Natural killer cell (primary cell): ENCODE measurements at regions not wholly inside any gene's neighbourhood (a gene's known extent, or its start where the extent isn't known, plus 50 kb on each side); places are given as distances from the start of the nearest gene placed in this dataset.

Experiments
- ATAC-seq, 3 donors: fragments of 150-1000 bp in 2 of 3; fragments of 200-7000 bp in 1 of 3; cut with Tn5 transposase; 1 replicate in 1 of 3; 2 replicates in 2 of 3; pipeline ENCODE4 v1.10.0; 2021; ENCODE audit warnings: mild to moderate bottlenecking in 2 of 3, moderate library complexity in 2 of 3
- DNase-seq, 2 donors: peaks; one replicate each; pipeline versions ENCODE4 v3.0.0 to v3.0.0-alpha.2; 2013 to 2021; ENCODE audit warnings: mixed read lengths in 1 of 2
- H3K27ac ChIP-seq: one replicate; pipeline ENCODE4 v1.5.1; 2013; ENCODE audit warnings: mild to moderate bottlenecking, low read length
- H3K27me3 ChIP-seq: one replicate; pipeline ENCODE4 v1.6.1; 2013; ENCODE audit warnings: low read length; ENCODE audit not compliant: control insufficient read depth, insufficient read depth
- H3K36me3 ChIP-seq: one replicate; pipeline ENCODE4 v1.6.1; 2013; ENCODE audit warnings: low read length; ENCODE audit not compliant: control insufficient read depth, insufficient read depth
- H3K4me1 ChIP-seq: one replicate; pipeline ENCODE4 v1.6.1; 2013; ENCODE audit warnings: low read length; ENCODE audit not compliant: control insufficient read depth, insufficient read depth
- H3K4me3 ChIP-seq: one replicate; pipeline ENCODE4 v1.5.1; 2013; ENCODE audit warnings: low read length
- H3K9me3 ChIP-seq: one replicate; pipeline ENCODE4 v1.6.1; 2013; ENCODE audit warnings: low read length; ENCODE audit not compliant: control insufficient read depth, insufficient read depth
- H3K27ac Mint-ChIP-seq, 2 donors: one replicate each; pipeline ENCODE4 v1.8.0; 2022; ENCODE audit warnings: mild to moderate bottlenecking in 2 of 2, mixed read lengths in 2 of 2, moderate library complexity in 1 of 2
- H3K27me3 Mint-ChIP-seq, 2 donors: one replicate each; pipeline ENCODE4 v1.8.0; 2022; ENCODE audit warnings: low read depth in 2 of 2, mixed read lengths in 2 of 2
- H3K36me3 Mint-ChIP-seq: one replicate; pipeline ENCODE4 v1.8.0; 2022; ENCODE audit warnings: mixed read lengths
- H3K4me1 Mint-ChIP-seq, 2 donors: one replicate each; pipeline ENCODE4 v1.8.0; 2022; ENCODE audit warnings: mixed read lengths in 2 of 2
- H3K4me3 Mint-ChIP-seq: one replicate; pipeline ENCODE4 v1.8.0; 2022; ENCODE audit warnings: mild to moderate bottlenecking, moderate library complexity, mixed read lengths
- H3K9me3 Mint-ChIP-seq, 2 donors: one replicate each; pipeline ENCODE4 v1.8.0; 2022; ENCODE audit warnings: mixed read lengths in 2 of 2
- CTCF ChIP-seq: fragments of 200-600 bp; IDR thresholded peaks from one replicate; pipeline ENCODE4 v1.8.0; 2022; ENCODE audit warnings: antibody characterized with exemption
- WGBS: methylation state at CpG from one replicate; pipeline ENCODE4 v1.1.7; 2013; ENCODE audit warnings: missing lambda C conversion rate; ENCODE audit not compliant: insufficient coverage; 5-methylcytosine and 5-hydroxymethylcytosine counted together
- intact Hi-C: fragments of 100-400 bp; cut with micrococcal nuclease; formaldehyde crosslinking; loops from one replicate; pipeline ENCODE4 v1.14.2; 2022

- 81% methylated on average over 11 of the region's 11 CpGs for WGBS
- H3K36me3 Mint-ChIP-seq, result no peaks in the 10 kb centered on the region
- no peaks in the 10 kb centered on the region for H3K9me3 Mint-ChIP-seq
- H3K9me3 ChIP-seq, result no peaks in the 10 kb centered on the region
- H3K4me3 ChIP-seq, result no peak overlapping the region
- H3K4me1 ChIP-seq, result no peaks in the 10 kb centered on the region
- no peak overlapping the region for H3K27ac ChIP-seq
- no peaks in the 10 kb centered on the region for H3K36me3 ChIP-seq
- peaks cover 2 to 15% of the 10 kb centered on the region in 2 donors for H3K27me3 Mint-ChIP-seq
- no peak overlapping the region for H3K4me3 Mint-ChIP-seq
- ATAC-seq (no peak), DNase-seq (no peak)
- H3K27ac Mint-ChIP-seq, result no peak overlapping the region
- intact Hi-C loops, result no loop called here
- no peak for TF ChIP-seq CTCF
- H3K27me3 ChIP-seq, result no peaks in the 10 kb centered on the region
- peaks cover 0 to 2% of the 10 kb centered on the region in 2 donors for H3K4me1 Mint-ChIP-seq
These were observed 188.9 kb downstream of the CAND1 start for GRCh38 chr12:67457778-67458665.

GRCh38 chr12:67459173-67459572 lies 189.4 kb upstream of the DYRK2 start:
- H3K27ac ChIP-seq, result no peak overlapping the region
- H3K9me3 Mint-ChIP-seq, result no peaks in the 10 kb centered on the region
- H3K36me3 Mint-ChIP-seq, result no peaks in the 10 kb centered on the region
- DNase-seq, result no peak
- no peaks in the 10 kb centered on the region for H3K4me1 Mint-ChIP-seq
- H3K36me3 ChIP-seq, result no peaks in the 10 kb centered on the region
- TF ChIP-seq CTCF, result no peak
- intact Hi-C loops, result no loop called here
- no peak overlapping the region for H3K27ac Mint-ChIP-seq
- no peaks in the 10 kb centered on the region for H3K27me3 ChIP-seq
- H3K4me3 Mint-ChIP-seq, result no peak overlapping the region
- no peaks in the 10 kb centered on the region for H3K9me3 ChIP-seq
- H3K27me3 Mint-ChIP-seq, result peaks cover 0 to 15% of the 10 kb centered on the region in 2 donors
- no peak overlapping the region for H3K4me3 ChIP-seq
- ATAC-seq, result no peak
- no peaks in the 10 kb centered on the region for H3K4me1 ChIP-seq
- 100% methylated on average over 1 of the region's 1 CpG for WGBS

GRCh38 chr12:67459578-67459977 lies 189.0 kb upstream of the DYRK2 start:
- H3K27me3 ChIP-seq, result no peaks in the 10 kb centered on the region
- Mint-ChIP-seq H3K27me3 (peaks cover 0 to 15% of the 10 kb centered on the region in 2 donors), H3K36me3 (no peaks in the 10 kb centered on the region), H3K27ac (no peak overlapping the region), H3K9me3 (no peaks in the 10 kb centered on the region), H3K4me3 (no peak overlapping the region), H3K4me1 (no peaks in the 10 kb centered on the region)
- TF ChIP-seq CTCF, result no peak
- no peaks in the 10 kb centered on the region for H3K36me3 ChIP-seq
- intact Hi-C loops, result no loop called here
- 82% methylated on average over 3 of the region's 4 CpGs for WGBS
- DNase-seq, result no peak
- ATAC-seq, result no peak
- H3K4me3 ChIP-seq, result no peak overlapping the region
- no peaks in the 10 kb centered on the region for H3K9me3 ChIP-seq
- no peaks in the 10 kb centered on the region for H3K4me1 ChIP-seq
- no peak overlapping the region for H3K27ac ChIP-seq

GRCh38 chr12:67460388-67460787 lies 188.2 kb upstream of the DYRK2 start:
- no peaks in the 10 kb centered on the region for H3K27me3 ChIP-seq
- no peaks in the 10 kb centered on the region for H3K9me3 ChIP-seq
- H3K4me3 ChIP-seq, result no peak overlapping the region
- no peaks in the 10 kb centered on the region for H3K4me1 ChIP-seq
- intact Hi-C loops, result no loop called here
- WGBS, result 89% methylated on average over 6 of the region's 6 CpGs
- Mint-ChIP-seq H3K27me3 (peaks cover 0 to 15% of the 10 kb centered on the region in 2 donors), H3K36me3 (no peaks in the 10 kb centered on the region), H3K27ac (no peak overlapping the region), H3K4me1 (no peaks in the 10 kb centered on the region), H3K9me3 (no peaks in the 10 kb centered on the region), H3K4me3 (no peak overlapping the region)
- TF ChIP-seq CTCF, result no peak
- no peaks in the 10 kb centered on the region for H3K36me3 ChIP-seq
- ATAC-seq (no peak), DNase-seq (no peak)
- H3K27ac ChIP-seq, result no peak overlapping the region
